ENCODE measurements at regions not wholly inside any gene's neighbourhood (a gene's known extent, or its start where the extent isn't known, plus 50 kb on each side); places are given as distances from the start of the nearest gene placed in this dataset.

DNA sequence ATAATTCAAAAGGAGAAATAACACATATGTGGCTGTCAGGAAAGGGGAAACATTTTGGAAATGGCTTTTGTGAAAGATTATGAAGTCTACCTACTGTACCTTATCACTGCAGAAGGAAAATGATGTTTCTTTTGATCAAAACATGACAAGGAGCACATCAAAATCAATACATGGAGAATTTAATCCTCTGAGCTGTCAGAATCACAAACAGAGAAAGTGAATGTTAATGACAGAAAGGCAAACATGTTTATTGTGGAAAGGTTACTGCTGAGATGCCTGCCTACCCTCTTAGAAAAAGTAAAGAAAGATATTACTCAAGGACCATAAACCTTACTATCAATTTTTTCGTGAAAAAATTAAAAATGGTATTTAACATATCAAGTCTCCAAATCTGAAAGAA lies 794.5 kb upstream of the GYPC start:
- no peak for DNase-seq

DNA sequence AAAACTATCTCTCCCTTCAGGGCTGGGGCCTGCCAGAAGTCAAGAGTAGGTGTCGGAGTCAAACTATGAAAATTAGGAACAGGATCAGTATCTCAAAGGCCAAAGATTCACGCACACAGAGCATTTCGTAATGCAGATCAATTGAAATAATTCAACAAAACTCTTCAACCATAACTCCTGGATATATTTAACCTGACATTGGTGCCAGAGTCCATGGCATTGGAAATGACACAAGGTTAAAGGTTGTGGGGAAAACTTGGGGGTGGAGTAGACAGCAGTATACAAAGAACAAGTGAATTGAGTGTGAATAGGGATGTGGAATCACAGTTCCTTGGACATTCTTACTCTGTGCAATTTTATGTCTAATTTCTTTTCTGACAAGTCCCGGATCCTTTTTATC lies 788.0 kb upstream of the GYPC start:
- no peak for DNase-seq

DNA sequence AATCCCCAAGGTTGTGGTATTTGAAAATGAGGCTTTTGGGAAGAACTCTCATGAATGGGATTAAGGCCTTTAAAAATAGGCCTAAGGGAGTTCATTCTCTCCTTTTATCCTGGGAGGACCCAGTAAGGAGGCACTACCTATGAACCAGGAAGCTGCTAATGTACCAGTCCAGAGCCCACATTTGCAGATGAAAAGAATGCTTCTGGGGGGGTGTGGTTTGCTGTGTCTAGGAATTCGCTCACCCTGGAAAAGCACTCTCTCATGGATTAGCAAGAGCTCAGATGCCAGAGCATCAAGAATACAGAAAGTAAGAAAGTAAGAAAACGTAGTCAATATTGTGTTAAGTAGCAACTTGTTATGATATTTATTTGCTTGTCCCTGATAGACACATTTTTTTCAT lies 785.7 kb upstream of the GYPC start:
- DNase-seq, result no peak

DNA sequence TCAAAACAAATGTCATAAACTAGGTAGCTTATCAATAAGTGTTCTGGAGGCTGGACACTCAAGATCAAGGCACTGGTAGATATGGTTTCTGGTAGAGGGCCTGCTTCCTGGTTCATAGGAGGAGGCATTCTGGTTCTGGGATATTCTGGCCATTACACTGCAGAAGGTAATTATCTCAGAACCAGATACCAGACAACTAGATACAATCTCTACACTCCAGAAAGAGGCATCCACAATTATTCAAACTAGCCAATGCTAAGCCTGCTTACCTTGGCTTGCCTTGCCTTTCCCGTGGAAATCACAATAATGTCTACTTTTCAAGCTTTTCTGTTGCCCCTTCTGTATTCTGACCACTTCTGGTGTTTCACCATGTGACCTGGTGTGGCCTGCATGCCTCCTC lies 785.2 kb upstream of the GYPC start:
- DNase-seq, result no peak

DNA sequence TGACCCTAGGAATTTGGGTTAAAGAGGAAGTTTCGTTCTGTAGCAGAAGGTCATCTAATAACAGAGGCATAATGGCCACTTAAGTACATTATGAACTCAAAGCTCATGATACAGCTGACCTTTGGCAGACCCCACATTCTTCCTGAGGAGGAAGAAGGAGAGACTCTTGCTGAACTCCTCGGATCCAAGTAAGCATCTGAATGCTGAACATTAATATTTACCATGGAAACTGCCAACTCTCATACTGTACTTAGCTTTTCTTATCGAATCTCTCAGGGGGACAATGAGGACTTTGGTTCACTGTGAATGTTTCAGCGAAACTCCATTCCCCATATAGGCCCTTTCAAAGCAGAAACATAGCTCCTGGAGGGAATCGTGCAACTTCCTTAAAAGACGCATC lies 781.4 kb upstream of the GYPC start:
- DNase-seq, result no peak

DNA sequence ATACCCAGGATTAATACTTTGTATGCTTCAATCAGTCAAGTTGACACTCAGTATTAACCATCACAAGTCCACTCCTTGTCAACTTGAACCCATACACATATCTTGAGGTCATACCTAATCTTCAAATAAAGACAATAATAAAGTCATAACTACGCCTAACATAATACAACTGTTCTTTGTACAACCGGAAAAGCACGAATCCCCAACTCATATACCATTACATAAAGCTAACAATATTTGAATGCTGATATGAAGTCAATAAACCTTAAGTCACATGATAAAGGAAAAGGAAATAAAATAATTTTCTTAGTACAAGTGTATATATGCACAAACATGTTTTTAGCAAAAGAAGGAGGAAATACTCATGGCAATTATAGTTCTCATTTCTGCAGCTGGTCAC lies 770.6 kb upstream of the GYPC start:
- DNase-seq, result no peak

DNA sequence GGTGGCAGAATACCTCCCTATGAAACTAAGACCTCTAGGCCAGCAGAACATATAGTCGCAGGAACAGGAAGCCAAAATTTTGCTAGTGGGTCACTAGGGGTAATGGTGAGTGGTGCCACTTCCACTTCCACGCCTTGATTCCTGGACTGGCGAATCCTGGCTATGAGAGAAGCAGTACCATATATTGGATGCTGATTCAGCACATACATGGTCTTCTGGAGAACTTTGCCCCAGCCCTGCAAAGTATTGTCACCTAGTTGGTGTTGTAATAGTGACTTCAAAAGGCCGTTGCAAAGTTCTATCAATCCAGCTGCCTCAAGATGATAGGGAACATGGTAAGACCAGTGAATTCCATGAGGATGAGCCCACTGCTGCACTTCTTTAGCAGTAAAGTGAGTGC lies 769.8 kb upstream of the GYPC start:
- no peak for DNase-seq

DNA sequence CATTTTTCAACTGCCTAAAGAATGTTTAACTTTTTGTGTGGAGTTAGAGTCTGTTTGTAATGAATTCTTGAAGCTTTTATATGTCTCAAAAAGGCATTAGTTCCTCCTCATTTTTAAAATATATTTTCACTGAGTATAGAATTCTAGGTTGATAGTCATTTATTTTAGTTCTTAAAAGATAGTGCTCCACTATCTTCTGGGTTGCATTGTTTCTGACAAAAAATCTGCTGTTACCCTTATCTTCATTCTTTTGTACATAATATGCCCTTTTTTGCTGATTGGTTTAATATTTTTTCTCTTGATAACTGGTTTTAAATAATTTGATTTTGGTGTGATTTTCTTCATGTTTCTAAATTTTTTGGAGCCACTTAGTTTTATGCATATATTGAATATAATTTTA lies 754.7 kb upstream of the GYPC start:
- DNase-seq, result no peak

DNA sequence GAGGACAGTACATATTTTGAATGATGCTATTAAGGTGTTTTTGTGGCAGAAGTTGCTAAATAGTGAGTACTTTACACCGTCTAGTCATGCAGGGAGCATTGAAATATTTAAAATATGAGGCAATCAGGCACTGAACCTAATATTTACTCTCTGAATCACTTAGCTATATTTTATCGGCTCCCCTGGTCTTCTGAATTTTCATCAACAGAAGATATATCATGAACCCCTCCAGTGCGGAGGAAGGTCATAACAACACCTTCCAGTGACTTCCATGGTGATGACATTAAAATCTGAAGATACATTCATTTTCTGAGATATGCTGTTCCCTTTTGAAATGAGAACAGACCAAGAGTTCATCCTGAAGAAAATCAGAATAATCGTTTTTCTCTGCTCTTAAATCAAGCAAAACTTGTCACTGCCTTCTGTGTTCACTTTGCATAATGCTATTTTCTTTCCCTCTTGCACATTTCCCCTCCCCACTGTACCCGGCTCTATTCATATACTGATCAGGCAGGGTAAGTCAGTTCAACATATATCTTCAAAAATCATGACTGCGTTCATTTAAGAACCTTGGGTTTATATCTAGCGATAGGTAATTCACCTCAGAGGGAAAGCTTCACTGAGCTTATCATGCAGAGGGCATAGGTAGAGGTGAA lies 729.9 kb upstream of the GYPC start:
- DNase-seq, result no peak

DNA sequence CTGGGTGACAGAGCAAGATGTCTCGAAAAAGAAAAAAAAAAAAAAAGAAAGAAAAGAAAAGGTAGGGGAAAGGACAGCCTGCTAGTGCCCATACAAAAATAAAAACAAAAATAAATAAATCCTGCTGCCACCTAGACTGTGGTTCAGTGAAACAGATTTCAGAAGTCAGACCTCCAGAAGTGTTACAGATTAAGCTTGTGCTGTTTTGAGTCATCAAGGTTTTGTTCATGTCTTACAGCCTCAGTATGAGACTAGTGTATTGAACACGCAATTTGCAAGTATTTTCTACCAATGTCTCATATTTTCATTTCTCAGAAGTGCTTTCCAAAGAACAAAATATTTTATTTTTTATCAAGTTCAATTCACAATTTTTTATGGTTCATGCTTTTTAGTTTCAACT lies 720.4 kb upstream of the GYPC start:
- no peak for DNase-seq

DNA sequence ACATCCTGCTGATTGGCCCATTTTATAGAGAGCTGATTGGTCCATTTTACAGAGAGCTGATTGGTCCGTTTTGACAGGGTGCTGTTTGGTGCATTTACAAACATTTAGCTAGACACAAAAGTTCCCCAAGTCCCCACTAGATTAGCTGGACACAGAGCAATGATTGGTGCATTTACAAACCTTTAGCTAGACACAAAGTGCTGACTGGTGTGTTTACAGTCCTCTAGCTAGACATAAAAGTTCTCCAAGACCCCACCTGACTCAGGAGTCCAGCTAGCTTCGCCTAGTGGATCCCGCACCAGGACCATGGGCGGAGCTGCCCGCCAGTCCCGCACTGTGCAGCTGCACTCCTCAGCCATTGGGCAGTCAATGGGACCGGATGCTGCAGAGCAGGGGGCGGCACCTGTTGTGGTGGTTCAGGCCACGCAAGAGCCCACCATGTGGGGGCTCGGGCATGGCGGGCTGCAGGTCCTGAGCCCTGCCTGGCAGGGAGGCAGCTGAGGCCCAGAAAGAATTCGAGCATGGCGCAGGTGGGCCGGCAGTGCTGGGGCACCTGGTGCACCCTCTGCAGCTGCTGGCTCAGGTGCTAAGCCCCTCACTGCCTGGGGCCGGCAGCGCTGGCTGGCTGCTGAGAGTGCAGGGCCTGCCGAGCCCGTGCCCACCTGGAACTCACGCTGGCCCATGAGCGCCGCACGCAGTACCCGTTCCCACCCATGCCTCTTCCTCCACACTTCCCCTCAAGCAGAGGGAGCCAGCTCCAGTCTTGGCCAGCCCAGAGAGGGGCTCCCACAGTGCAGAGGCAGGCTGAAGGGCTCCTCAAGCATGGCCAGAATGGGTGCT lies 713.2 kb upstream of the GYPC start:
- DNase-seq, result no peak

DNA sequence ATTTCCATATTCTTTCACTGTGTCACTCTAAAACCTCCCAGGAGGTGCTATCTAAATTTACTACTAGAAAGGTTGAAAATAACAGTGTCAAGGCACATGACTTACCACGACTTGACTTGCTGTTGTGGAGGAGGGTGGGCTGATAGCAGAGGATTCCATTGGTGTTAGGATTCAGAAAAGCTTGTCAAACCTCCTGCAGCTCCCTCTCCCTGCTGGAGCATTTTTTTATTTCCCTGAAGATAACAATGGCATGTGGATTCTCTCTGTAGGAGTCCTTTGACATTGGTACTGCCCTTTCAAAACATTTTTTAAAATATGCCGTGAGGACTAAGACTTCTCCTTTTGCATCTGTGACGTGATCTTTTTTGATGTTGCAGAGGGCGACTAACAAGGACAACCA lies 696.9 kb upstream of the GYPC start:
- no peak for DNase-seq

DNA sequence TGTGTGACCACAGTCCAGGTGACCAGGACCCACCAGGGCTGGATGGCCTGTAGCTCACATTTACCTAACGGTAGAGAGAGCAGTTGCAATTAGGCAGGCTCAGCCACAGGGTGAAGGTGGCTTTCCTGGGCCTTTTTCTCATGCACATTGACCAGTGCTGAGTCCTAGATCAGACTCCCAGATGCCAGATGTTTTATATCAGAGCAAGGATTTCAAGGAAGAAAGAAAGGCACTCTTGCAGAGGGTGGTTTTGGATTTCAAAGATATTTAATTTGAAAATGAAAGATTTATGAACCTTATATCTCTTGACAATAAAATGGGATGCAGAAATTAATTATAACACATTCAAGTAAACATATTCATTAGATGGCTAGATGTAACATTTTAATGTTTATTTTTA lies 694.2 kb upstream of the GYPC start:
- DNase-seq, result peak; percentile 60

DNA sequence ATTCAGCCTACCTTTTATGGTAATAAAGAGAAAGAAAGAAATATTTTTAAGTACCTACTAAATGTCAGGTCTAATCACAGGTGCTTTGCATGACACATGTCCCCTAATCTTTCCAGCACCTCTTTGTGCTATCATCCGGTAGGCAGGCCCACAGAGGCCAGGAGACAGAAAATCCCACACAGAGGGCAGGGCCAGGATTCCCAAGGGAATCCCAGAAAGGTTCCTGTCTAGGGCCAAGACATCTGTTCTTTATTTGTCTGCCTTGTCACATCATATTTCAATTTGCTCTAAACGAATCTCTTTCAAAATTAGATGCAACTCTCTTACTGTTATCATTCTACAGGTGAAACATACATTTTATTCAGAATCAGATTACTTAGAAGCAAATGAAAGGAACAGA lies 676.1 kb upstream of the GYPC start:
- no peak for DNase-seq

DNA sequence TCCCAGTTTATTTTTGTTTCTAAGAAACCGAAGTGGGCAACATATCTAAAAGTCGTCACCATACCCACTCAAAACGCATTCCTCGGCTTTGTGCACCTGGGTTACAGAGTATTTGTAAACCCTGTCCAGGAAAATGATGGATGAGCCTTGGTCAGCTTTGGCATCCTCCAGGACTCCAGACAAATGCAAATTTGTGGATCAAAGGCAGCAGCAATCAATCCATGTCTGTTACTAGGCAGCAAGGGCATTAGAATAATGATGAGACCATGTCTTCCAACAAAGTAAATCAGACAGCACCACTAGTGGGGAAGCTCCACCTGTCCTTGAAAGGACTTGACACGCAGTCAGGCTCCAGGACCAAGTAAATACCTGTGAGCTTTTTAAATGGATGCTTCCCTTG lies 672.6 kb upstream of the GYPC start:
- DNase-seq, result no peak

DNA sequence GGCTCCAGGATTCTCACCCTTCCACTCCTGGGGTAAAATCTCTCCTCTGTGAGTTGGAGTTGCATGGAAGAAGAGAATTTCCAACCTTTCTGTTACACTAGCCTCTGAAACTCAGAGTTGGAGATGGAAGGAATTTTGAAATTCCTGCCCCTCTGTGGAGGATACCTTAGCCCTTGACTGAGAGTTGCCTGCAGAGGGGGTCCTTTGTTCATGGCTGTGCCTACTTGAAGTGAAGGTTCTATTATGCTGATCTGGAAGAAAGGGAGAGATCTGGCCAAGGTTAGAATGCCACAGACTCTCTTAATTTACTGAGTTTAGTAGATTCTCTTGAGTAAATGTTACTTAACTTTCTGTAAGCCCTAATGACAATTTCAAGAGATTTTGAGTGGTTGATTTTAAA lies 626.6 kb upstream of the GYPC start:
- no peak for DNase-seq

DNA sequence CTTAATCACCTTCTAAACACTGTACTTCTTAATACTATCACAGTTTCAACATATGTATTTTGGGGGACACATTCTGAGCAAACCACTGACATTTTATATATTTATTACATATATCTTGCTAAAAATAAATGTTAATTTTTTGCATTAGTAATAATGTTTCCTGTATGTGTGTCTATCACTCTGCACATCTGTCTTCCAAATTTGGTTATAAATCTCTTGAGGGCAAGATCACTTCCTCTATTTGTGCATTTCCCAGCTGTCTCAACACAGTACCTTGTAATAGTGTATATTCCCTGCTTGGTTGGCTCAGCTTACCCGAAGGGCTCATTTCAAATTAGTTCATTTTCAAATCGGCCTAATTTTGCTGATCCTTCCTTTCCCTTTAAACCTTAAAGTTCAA lies 617.1 kb upstream of the GYPC start:
- DNase-seq, result no peak

DNA sequence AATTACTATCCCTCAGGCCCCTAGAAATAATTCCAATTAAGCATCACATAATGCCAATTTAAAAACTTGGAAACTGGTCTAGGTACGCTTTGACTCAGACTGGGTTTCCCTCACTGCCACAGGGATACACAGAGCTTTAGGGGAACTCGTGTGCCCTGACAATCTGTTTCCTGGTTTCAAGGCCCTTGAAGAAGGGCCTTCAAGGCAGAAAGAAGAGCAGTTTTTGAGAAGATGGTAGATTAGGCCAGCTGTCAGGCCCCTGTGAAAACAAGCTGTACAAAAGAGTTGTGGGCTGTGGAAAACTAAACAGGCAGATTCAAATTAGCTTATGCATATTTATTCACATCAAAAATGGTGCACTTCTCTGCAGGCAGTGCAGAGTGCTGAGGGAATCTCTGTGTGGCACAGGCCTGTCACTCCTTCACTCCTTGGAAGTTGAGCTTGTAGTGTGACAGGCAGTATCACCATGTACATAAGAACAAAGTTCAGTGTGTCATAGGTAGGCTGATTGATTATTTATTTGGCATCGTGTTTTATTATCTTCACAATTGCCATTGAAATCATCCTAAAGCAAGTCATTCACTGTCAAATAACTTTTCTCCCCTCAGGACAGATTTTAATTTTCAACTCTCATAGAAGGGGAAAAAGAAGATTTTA lies 614.4 kb upstream of the GYPC start:
- no peak for DNase-seq

DNA sequence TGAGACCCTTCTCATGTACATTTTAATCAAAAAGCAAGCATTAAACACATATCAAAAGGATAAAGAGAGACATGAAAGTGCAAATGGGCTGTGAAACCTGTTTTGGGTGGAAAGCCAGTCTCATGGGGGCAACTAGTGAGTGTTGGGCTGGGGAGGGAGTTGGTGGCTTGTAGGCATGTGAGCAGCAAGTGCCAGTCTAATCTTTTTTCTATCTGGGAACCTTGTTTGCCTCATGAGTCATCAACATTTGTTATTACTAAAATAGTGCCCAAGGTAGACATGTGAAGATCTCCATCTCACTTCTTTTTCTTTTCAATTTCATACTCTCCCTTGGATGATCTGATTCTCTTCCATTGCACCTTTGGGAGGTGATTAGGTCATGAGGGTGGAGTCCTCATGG lies 613.9 kb upstream of the GYPC start:
- no peak for DNase-seq

DNA sequence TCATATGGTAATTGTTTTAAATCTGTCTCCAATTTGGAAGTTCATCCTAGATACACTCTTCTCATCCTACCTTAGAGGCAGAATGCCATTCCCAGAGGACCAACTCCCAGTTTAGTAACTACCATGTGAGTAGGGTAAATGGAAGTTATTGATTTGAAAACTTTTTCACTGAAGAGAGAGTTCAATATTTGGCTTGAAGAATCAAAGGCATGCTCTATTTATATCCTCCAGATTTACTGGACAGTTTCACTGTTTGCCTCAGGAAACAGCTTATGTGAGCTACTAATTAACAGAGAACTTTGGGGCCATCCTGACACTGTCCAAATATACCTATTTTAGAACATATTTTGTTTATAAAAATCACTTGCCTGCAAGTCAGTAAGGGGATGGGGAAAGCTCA lies 607.2 kb upstream of the GYPC start:
- no peak for DNase-seq

DNA sequence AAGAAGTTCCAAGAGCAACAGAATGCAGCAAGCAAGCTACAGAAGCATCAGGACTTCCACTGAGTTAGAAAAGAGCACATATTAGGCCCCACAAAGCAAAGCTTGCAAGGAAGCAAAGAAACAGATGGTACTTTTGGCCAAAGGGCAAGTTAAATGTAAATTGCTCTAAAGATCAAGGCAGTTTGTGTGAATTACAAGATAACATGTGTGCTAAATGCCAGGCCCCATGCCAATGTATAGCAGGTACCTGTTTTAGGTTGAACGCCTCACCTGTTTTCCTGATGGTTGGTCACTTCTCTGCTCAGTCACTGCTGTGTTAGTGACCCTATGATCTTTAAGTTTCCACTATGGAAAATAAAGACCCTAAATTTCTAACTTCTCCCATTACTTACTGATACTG lies 606.5 kb upstream of the GYPC start:
- no peak for DNase-seq

DNA sequence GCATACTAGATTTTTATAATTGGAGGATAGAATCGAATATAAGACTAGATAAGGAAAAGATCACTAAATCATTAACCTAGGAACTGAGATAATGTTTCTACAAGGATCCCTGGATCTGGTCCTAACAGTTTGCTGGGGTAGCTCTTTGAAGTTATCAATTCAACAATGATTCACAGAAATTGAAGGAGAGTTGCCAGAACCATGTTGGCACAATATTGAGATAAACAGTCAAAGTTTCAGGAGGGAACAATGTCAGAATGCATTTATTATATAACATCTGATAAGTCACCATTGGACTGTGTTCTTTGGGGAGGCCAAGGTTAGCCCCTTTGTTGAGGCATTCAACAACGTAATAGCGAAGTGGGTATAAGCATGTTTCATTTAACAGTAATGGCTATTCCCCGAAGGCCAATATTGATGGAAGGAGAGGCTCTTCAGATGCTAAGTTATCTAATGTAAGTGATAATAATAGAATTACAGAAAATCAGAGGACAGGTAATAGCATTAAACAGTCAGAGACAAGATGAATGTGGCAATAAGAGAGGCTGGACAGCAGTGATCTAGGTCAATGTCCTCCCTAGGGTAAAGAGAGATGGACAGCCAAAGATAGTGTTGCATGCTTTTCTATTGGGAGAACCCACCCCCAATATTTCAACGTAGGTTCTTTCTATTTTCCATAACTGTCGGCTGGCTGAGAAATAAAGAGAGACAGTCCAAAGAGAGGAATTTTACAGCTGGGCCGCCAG lies 604.8 kb upstream of the GYPC start:
- DNase-seq, result no peak

Data from renal pelvis (tissue), 1 donor.